H9 (cell line): ENCODE measurements at regions not wholly inside any gene's neighbourhood (a gene's known extent, or its start where the extent isn't known, plus 50 kb on each side); places are given as distances from the start of the nearest gene placed in this dataset.

ENCODE experiments used
- DNase-seq: peaks from one replicate; pipeline ENCODE4 v3.0.0-alpha.2; 2017
- H2AFZ ChIP-seq: one replicate; pipeline ENCODE4 v1.6.1; 2013; ENCODE audit warnings: mild to moderate bottlenecking, low read length, control low read depth, moderate library complexity
- H2AK5ac ChIP-seq: 2 replicates; pipeline ENCODE4 v1.6.1; 2013; ENCODE audit warnings: low read length, control low read depth, mixed read lengths; ENCODE audit not compliant: insufficient read length
- H2BK120ac ChIP-seq: one replicate; pipeline ENCODE4 v1.6.1; 2013; ENCODE audit warnings: low read depth, mild to moderate bottlenecking, low read length, control low read depth, inconsistent platforms; ENCODE audit not compliant: poor library complexity, severe bottlenecking
- H2BK12ac ChIP-seq: 2 replicates; pipeline ENCODE4 v1.6.1; 2013; ENCODE audit warnings: low read length, control low read depth, mixed read lengths, low read depth; ENCODE audit not compliant: insufficient read length
- H2BK15ac ChIP-seq: 2 replicates; pipeline ENCODE4 v1.6.1; 2013; ENCODE audit warnings: low read depth, low read length, control low read depth
- H2BK20ac ChIP-seq: one replicate; pipeline ENCODE4 v1.6.1; 2013; ENCODE audit warnings: low read depth, mild to moderate bottlenecking, low read length, control low read depth, inconsistent platforms; ENCODE audit not compliant: poor library complexity, severe bottlenecking
- H2BK5ac ChIP-seq: 2 replicates; pipeline ENCODE4 v1.6.1; 2013; ENCODE audit warnings: low read length, control low read depth, mixed read lengths; ENCODE audit not compliant: insufficient read length
- H3K14ac ChIP-seq: 2 replicates; pipeline ENCODE4 v1.6.1; 2013; ENCODE audit warnings: low read length, control low read depth; ENCODE audit not compliant: insufficient read depth
- H3K18ac ChIP-seq: 2 replicates; pipeline ENCODE4 v1.6.1; 2013; ENCODE audit warnings: low read depth, mild to moderate bottlenecking, mixed read lengths, low read length, control low read depth; ENCODE audit not compliant: insufficient read length
- H3K23ac ChIP-seq: 2 replicates; pipeline ENCODE4 v1.6.1; 2013; ENCODE audit warnings: low read length, control low read depth, mixed read lengths, low read depth; ENCODE audit not compliant: insufficient read length
- H3K23me2 ChIP-seq: 2 replicates; pipeline ENCODE4 v1.6.1; 2013; ENCODE audit warnings: low read depth, mild to moderate bottlenecking, mixed read lengths, low read length, control low read depth; ENCODE audit not compliant: insufficient read length, poor library complexity, severe bottlenecking
- H3K27ac ChIP-seq: 2 replicates; pipeline ENCODE4 v1.5.1; 2013; ENCODE audit warnings: low read length, control low read depth, mixed read lengths, low read depth; ENCODE audit not compliant: insufficient read length
- H3K27me3 ChIP-seq: 2 replicates; pipeline ENCODE4 v1.6.1; 2013; ENCODE audit warnings: low read length, control low read depth, inconsistent platforms; ENCODE audit not compliant: insufficient read depth
- H3K4ac ChIP-seq: 2 replicates; pipeline ENCODE4 v1.6.1; 2013; ENCODE audit warnings: low read depth, mild to moderate bottlenecking, control low read depth, inconsistent platforms, low read length, moderate library complexity
- H3K4me1 ChIP-seq: 2 replicates; pipeline ENCODE4 v1.6.1; 2013; ENCODE audit warnings: low read length, control low read depth, inconsistent platforms; ENCODE audit not compliant: insufficient read depth
- H3K4me2 ChIP-seq: 2 replicates; pipeline ENCODE4 v1.6.1; 2013; ENCODE audit warnings: low read length, control low read depth, mixed read lengths; ENCODE audit not compliant: insufficient read length, insufficient read depth
- H3K56ac ChIP-seq: 2 replicates; pipeline ENCODE4 v1.6.1; 2013; ENCODE audit warnings: low read depth, mild to moderate bottlenecking, mixed read lengths, low read length, control low read depth; ENCODE audit not compliant: insufficient read length
- H3K79me1 ChIP-seq: 2 replicates; pipeline ENCODE4 v1.6.1; 2013; ENCODE audit warnings: low read depth, mild to moderate bottlenecking, moderate library complexity, low read length, control low read depth, inconsistent platforms; ENCODE audit not compliant: insufficient read depth, poor library complexity, severe bottlenecking
- H3K79me2 ChIP-seq: 2 replicates; pipeline ENCODE4 v1.6.1; 2013; ENCODE audit warnings: low read length, control low read depth, inconsistent platforms; ENCODE audit not compliant: insufficient read depth
- H3K9ac ChIP-seq: 2 replicates; pipeline ENCODE4 v1.6.1; 2013; ENCODE audit warnings: low read length, control low read depth, mixed read lengths; ENCODE audit not compliant: insufficient read length; ENCODE audit errors: extremely low read depth
- H3K9me3 ChIP-seq: one replicate; pipeline ENCODE4 v1.6.1; 2013; ENCODE audit warnings: low read depth, low read length, inconsistent platforms; ENCODE audit not compliant: control insufficient read depth
- H3T11ph ChIP-seq: one replicate; pipeline ENCODE4 v1.6.1; 2013; ENCODE audit warnings: mild to moderate bottlenecking, low read length, control low read depth, inconsistent platforms
- H4K20me1 ChIP-seq: one replicate; pipeline ENCODE4 v1.6.1; 2013; ENCODE audit not compliant: control insufficient read depth, insufficient read length, insufficient read depth
- H4K5ac ChIP-seq: 2 replicates; pipeline ENCODE4 v1.6.1; 2013; ENCODE audit warnings: low read depth, mild to moderate bottlenecking, mixed read lengths, low read length, control low read depth; ENCODE audit not compliant: insufficient read length
- H4K8ac ChIP-seq: replicated peaks from 2 replicates; pipeline ENCODE4 v1.6.1; 2013; ENCODE audit warnings: low read length, control low read depth, mixed read lengths, low read depth; ENCODE audit not compliant: insufficient read length
- H4K91ac ChIP-seq: 2 replicates; pipeline ENCODE4 v1.6.1; 2013; ENCODE audit warnings: low read depth, mild to moderate bottlenecking, moderate library complexity, mixed read lengths, low read length, control low read depth; ENCODE audit not compliant: insufficient read length
- H3K27ac Mint-ChIP-seq, 3 experiments: 2 replicates in 2 of 3; 3 replicates in 1 of 3; pipeline ENCODE4 v1.8.0; 2020 to 2021; ENCODE audit warnings: mixed read lengths in 3 of 3, mild to moderate bottlenecking in 1 of 3, moderate library complexity in 1 of 3
- H3K27me3 Mint-ChIP-seq: 2 replicates; pipeline ENCODE4 v1.8.0; 2021; ENCODE audit warnings: low read depth, mild to moderate bottlenecking, moderate library complexity, mixed read lengths
- H3K36me3 Mint-ChIP-seq, 3 experiments: 2 replicates in 2 of 3; 3 replicates in 1 of 3; pipeline ENCODE4 v1.8.0; 2020 to 2021; ENCODE audit warnings: low read depth in 3 of 3, mixed read lengths in 3 of 3; ENCODE audit not compliant: insufficient read depth in 1 of 3
- H3K4me1 Mint-ChIP-seq, 2 experiments: 2 replicates each; pipeline ENCODE4 v1.8.0; 2020; ENCODE audit warnings: mixed read lengths in 2 of 2
- H3K4me3 Mint-ChIP-seq, 2 experiments: 2 replicates in 1 of 2; 3 replicates in 1 of 2; pipeline ENCODE4 v1.8.0; 2020 to 2021; ENCODE audit warnings: mild to moderate bottlenecking in 2 of 2, mixed read lengths in 2 of 2, moderate library complexity in 1 of 2
- H3K9me3 Mint-ChIP-seq, 2 experiments: 2 replicates in 1 of 2; 3 replicates in 1 of 2; pipeline ENCODE4 v1.8.0; 2020; ENCODE audit warnings: mild to moderate bottlenecking in 2 of 2, mixed read lengths in 2 of 2, moderate library complexity in 1 of 2
- CTCF ChIP-seq: fragments of 200-600 bp; sonication (generic); conservative IDR thresholded peaks from 3 replicates; pipeline ENCODE4 v1.8.0; 2021; ENCODE audit warnings: antibody characterized with exemption, mild to moderate bottlenecking
- WGBS: extraction: QIAGEN DNeasy Blood & Tissue Kit; methylation state at CpG from one replicate; pipeline ENCODE4 v1.1.7; 2013; ENCODE audit warnings: missing lambda C conversion rate, low lambda C conversion rate, mixed read lengths; ENCODE audit not compliant: insufficient read length; ENCODE audit errors: extremely low coverage; 5-methylcytosine and 5-hydroxymethylcytosine counted together

GRCh38 chr6:113610377-113610988 is 246.7 kb upstream of the MARCKS start:
- Histone ChIP-seq H2AFZ (no peak overlapping the region), H3K23ac (no peak overlapping the region), H2BK5ac (no peak overlapping the region), H4K5ac (no peak overlapping the region), H4K8ac (no peak overlapping the region), H3K56ac (no peak overlapping the region), H3K14ac (no peak overlapping the region), H3K9me3 (no peaks in the 10 kb centered on the region), H3K79me2 (no peaks in the 10 kb centered on the region), H3T11ph (no peak overlapping the region), H4K20me1 (no peaks in the 10 kb centered on the region), H3K9ac (no peak overlapping the region), H3K79me1 (no peaks in the 10 kb centered on the region), H4K91ac (no peak overlapping the region), H2AK5ac (no peak overlapping the region), H3K4me1 (no peaks in the 10 kb centered on the region), H3K27me3 (no peaks in the 10 kb centered on the region), H3K18ac (no peak overlapping the region), H3K27ac (no peak overlapping the region), H3K4ac (no peak overlapping the region), H2BK120ac (no peak overlapping the region), H3K4me2 (no peak overlapping the region), H2BK15ac (no peak overlapping the region), H2BK12ac (no peak overlapping the region), H3K23me2 (no peaks in the 10 kb centered on the region), H2BK20ac (no peak overlapping the region)
- Mint-ChIP-seq H3K4me3 (no peak overlapping the region), H3K4me1 (peaks cover 6 to 9% of the 10 kb centered on the region in 2 experiments; a peak in 3 of 4 replicates), H3K9me3 (peaks cover 0 to 1% of the 10 kb centered on the region in 2 experiments; a peak in 2 of 5 replicates), H3K27me3 (peaks cover 2% of the 10 kb centered on the region; the same call in 1 of the 2 replicates), H3K27ac (no peak overlapping the region), H3K36me3 (no peaks in the 10 kb centered on the region)
- WGBS = no CpG with 5 or more reads among the region's 4 CpGs
- DNase-seq = no peak
- TF ChIP-seq CTCF = no peak
